Fibroblast of mammary gland (primary cell): ENCODE measurements at regions not wholly inside any gene's neighbourhood (a gene's known extent, or its start where the extent isn't known, plus 50 kb on each side); places are given as distances from the start of the nearest gene placed in this dataset.

Experiments used
- DNase-seq: peaks from one replicate; pipeline ENCODE4 v3.0.0-alpha.2; 2010; ENCODE audit warnings: low read depth
- H3K4me3 ChIP-seq: 2 replicates; pipeline ENCODE4 v1.5.1; 2011; ENCODE audit warnings: low read depth, mild to moderate bottlenecking, low read length, moderate library complexity; ENCODE audit not compliant: control insufficient read depth
- CTCF ChIP-seq: conservative IDR thresholded peaks from 2 replicates; pipeline ENCODE4 v1.5.1; 2011; ENCODE audit warnings: low read depth, low read length, inconsistent platforms; ENCODE audit not compliant: control insufficient read depth, insufficient read depth

- TF ChIP-seq CTCF, result no peak
- no peak for DNase-seq
- H3K4me3 ChIP-seq, result no peak overlapping the region
Measured at GRCh38 chr21:35860189-35860869, 200.0 kb downstream of the SETD4 start.

GRCh38 chr21:35859677-35860076 is 200.6 kb downstream of the SETD4 start:
- no peak overlapping the region for H3K4me3 ChIP-seq
- TF ChIP-seq CTCF, result no peak
- DNase-seq, result no peak

GRCh38 chr21:35857095-35857494 is 203.2 kb downstream of the SETD4 start:
- H3K4me3 ChIP-seq, result no peak overlapping the region
- no peak for TF ChIP-seq CTCF
- no peak for DNase-seq

GRCh38 chr21:35855484-35855883 is 204.8 kb downstream of the SETD4 start:
- no peak for TF ChIP-seq CTCF
- peak; percentile 74 for DNase-seq
- H3K4me3 ChIP-seq, result no peak overlapping the region

- no peak for TF ChIP-seq CTCF
- H3K4me3 ChIP-seq, result no peak overlapping the region
- no peak for DNase-seq
Measured at GRCh38 chr21:35854281-35854680, 206.0 kb downstream of the SETD4 start.

GRCh38 chr21:35853321-35854239 is 206.7 kb downstream of the SETD4 start:
- peak; percentile 35 for DNase-seq
- TF ChIP-seq CTCF, result no peak
- no peak overlapping the region for H3K4me3 ChIP-seq
